MM.1S (cell line): ENCODE measurements at regions not wholly inside any gene's neighbourhood (a gene's known extent, or its start where the extent isn't known, plus 50 kb on each side); places are given as distances from the start of the nearest gene placed in this dataset.

Source experiments
- DNase-seq: peaks from one replicate; pipeline ENCODE4 v3.0.0-alpha.2; 2015
- H2AFZ ChIP-seq: fragments of 300-600 bp; sonication (generic); 2 replicates; pipeline ENCODE4 v1.6.0; 2016; ENCODE audit warnings: antibody characterized with exemption, low read length
- H3F3A ChIP-seq: fragments of 300-600 bp; sonication (generic); 2 replicates; pipeline ENCODE4 v1.6.1; 2016; ENCODE audit warnings: mild to moderate bottlenecking, antibody characterized with exemption, low read length, moderate library complexity, mixed read lengths; ENCODE audit not compliant: insufficient read depth
- H3K27ac ChIP-seq: fragments of 300-600 bp; sonication (generic); 2 replicates; pipeline ENCODE4 v1.5.1; 2016; ENCODE audit warnings: mild to moderate bottlenecking, low read length
- H3K27me3 ChIP-seq: fragments of 300-600 bp; sonication (generic); replicated peaks from 2 replicates; pipeline ENCODE4 v1.6.0; 2016; ENCODE audit warnings: low read length; ENCODE audit not compliant: insufficient read depth
- H3K36me3 ChIP-seq: fragments of 300-600 bp; sonication (generic); replicated peaks from 2 replicates; pipeline ENCODE4 v1.6.1; 2016; ENCODE audit warnings: mild to moderate bottlenecking, low read length, mixed read lengths; ENCODE audit not compliant: insufficient read depth
- H3K4me1 ChIP-seq: fragments of 300-600 bp; sonication (generic); 2 replicates; pipeline ENCODE4 v1.6.1; 2016; ENCODE audit warnings: low read length, mixed read lengths
- H3K4me2 ChIP-seq: fragments of 300-600 bp; sonication (generic); 2 replicates; pipeline ENCODE4 v1.6.0; 2016; ENCODE audit warnings: low read depth, low read length
- H3K4me3 ChIP-seq: fragments of 300-600 bp; sonication (generic); 2 replicates; pipeline ENCODE4 v1.5.1; 2016; ENCODE audit warnings: low read length, mixed read lengths
- H3K79me2 ChIP-seq: fragments of 300-600 bp; sonication (generic); 2 replicates; pipeline ENCODE4 v1.6.1; 2016; ENCODE audit warnings: mixed run types, low read length, mixed read lengths
- H3K9ac ChIP-seq: fragments of 300-600 bp; sonication (generic); 2 replicates; pipeline ENCODE4 v1.6.1; 2016; ENCODE audit warnings: low read length, mixed read lengths
- H3K9me2 ChIP-seq: fragments of 300-600 bp; sonication (generic); replicated peaks from 2 replicates; pipeline ENCODE4 v1.6.1; 2016; ENCODE audit warnings: mild to moderate bottlenecking, low read length, mixed read lengths; ENCODE audit not compliant: insufficient read depth
- H3K9me3 ChIP-seq: fragments of 300-600 bp; sonication (generic); replicated peaks from 2 replicates; pipeline ENCODE4 v1.6.1; 2016; ENCODE audit warnings: mild to moderate bottlenecking, low read length, mixed read lengths; ENCODE audit not compliant: insufficient read depth
- H4K20me1 ChIP-seq: fragments of 300-600 bp; sonication (generic); 2 replicates; pipeline ENCODE4 v1.6.1; 2016; ENCODE audit warnings: mild to moderate bottlenecking, low read length, moderate library complexity, mixed read lengths; ENCODE audit not compliant: insufficient read depth
- EZH2 ChIP-seq: fragments of 300-600 bp; sonication (generic); optimal IDR thresholded peaks from 2 replicates; pipeline ENCODE3; 2017; ENCODE audit warnings: low read depth, mild to moderate bottlenecking, antibody characterized with exemption, low read length, mixed read lengths
- EZH2phosphoT487 ChIP-seq: fragments of 300-600 bp; sonication (generic); IDR thresholded peaks from 2 replicates; pipeline ENCODE4 v1.6.1; 2018; ENCODE audit warnings: antibody characterized with exemption, low read length
- TF ChIP-seq, protein P1 (sequence below): fragments of 300-600 bp; sonication (generic); IDR thresholded peaks from 2 replicates; pipeline ENCODE4 v1.5.1; 2016; ENCODE audit warnings: antibody characterized with exemption, low read length, mixed read lengths

DNA sequence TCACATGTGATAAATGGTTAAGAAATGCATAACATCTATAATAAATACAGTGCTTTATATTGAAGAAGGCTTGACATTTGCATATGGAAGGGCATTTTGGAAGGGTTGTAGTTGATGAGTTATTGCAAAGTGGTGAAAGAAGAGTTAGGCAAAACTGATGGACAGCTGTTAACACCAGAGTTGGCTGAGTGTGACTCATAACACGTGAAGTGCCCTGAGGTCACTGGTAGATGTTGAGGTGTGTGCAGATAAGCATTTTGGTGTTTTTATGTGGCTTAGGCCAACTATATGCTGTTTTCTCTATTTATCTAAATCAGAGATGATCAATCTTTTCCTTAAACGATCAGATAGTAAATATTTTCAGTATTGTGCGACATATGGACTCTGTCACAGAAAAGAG lies 154.3 kb upstream of the KCNH7 start:
- H3K9me3 ChIP-seq = no peaks in the 10 kb centered on the region
- DNase-seq = no peak
- no peaks in the 10 kb centered on the region for H3K79me2 ChIP-seq
- no peaks in the 10 kb centered on the region for H3K36me3 ChIP-seq
- H3K4me3 ChIP-seq = no peak overlapping the region
- peaks cover 28% of the 10 kb centered on the region for H3K4me1 ChIP-seq
- H2AFZ ChIP-seq = no peak overlapping the region
- H3K27me3 ChIP-seq = no peaks in the 10 kb centered on the region
- no peak overlapping the region for H3K9ac ChIP-seq
- no peak overlapping the region for H3K27ac ChIP-seq
- no peaks in the 10 kb centered on the region; the same call in 1 of the 2 replicates for H3F3A ChIP-seq
- TF ChIP-seq EZH2 = no peak
- TF ChIP-seq, protein P1, sequence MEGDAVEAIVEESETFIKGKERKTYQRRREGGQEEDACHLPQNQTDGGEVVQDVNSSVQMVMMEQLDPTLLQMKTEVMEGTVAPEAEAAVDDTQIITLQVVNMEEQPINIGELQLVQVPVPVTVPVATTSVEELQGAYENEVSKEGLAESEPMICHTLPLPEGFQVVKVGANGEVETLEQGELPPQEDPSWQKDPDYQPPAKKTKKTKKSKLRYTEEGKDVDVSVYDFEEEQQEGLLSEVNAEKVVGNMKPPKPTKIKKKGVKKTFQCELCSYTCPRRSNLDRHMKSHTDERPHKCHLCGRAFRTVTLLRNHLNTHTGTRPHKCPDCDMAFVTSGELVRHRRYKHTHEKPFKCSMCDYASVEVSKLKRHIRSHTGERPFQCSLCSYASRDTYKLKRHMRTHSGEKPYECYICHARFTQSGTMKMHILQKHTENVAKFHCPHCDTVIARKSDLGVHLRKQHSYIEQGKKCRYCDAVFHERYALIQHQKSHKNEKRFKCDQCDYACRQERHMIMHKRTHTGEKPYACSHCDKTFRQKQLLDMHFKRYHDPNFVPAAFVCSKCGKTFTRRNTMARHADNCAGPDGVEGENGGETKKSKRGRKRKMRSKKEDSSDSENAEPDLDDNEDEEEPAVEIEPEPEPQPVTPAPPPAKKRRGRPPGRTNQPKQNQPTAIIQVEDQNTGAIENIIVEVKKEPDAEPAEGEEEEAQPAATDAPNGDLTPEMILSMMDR = no peak
- no peak for TF ChIP-seq EZH2phosphoT487
- no peaks in the 10 kb centered on the region for H4K20me1 ChIP-seq
- no peaks in the 10 kb centered on the region for H3K9me2 ChIP-seq
- H3K4me2 ChIP-seq = no peak overlapping the region

DNA sequence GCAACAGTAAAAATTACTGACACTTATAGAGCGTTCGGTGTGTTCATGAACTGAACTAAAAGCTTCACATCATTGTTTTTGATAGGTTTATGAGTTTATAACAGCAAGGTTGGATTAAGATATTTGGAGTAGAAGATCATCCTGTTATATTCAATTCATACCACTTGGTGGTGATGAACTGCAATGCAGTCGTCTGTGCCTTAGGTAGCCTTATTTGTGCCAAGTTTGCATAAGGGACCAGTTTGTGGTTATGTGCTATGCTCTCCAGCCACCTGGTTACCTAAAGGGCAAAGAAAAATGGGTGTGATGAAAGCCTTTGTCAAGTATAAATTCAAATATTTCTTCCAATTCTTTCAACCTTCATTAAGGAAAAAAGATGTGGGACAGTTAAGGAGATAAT lies 150.9 kb upstream of the KCNH7 start:
- Histone ChIP-seq H3K9ac (no peak overlapping the region), H3K9me2 (no peaks in the 10 kb centered on the region), H3K4me1 (peaks cover 24% of the 10 kb centered on the region), H3K9me3 (no peaks in the 10 kb centered on the region), H3K4me2 (no peak overlapping the region), H4K20me1 (no peaks in the 10 kb centered on the region), H3K27ac (no peak overlapping the region), H3K79me2 (no peaks in the 10 kb centered on the region), H3F3A (no peaks in the 10 kb centered on the region; the same call in 1 of the 2 replicates), H3K36me3 (no peaks in the 10 kb centered on the region), H3K27me3 (no peaks in the 10 kb centered on the region), H2AFZ (no peak overlapping the region), H3K4me3 (no peak overlapping the region)
- no peak for TF ChIP-seq EZH2
- TF ChIP-seq, protein P1 = peak; percentile 64
- no peak for TF ChIP-seq EZH2phosphoT487
- peak; percentile 85 for DNase-seq

DNA sequence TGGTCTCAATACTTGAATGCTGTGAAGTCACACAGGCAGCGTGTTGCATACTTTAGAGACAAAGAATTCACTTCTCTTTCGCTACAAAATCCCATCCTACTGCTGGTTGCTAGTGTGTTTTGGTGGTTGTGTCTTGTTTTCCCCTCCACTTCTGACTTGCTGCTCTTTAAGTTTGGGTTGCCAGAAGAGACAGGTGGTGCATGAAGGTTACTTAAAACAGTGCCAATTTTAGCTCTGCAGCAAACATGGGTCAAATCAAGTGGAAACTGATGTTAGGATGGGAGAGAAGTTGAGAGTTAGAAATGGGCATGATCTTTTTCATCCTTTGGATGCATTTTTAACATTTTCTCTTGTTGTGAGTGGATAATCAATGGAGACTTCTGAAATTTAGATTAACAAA lies 136.2 kb upstream of the KCNH7 start:
- Histone ChIP-seq H3K36me3 (no peaks in the 10 kb centered on the region), H3K4me2 (no peak overlapping the region)
- no peak for TF ChIP-seq EZH2phosphoT487
- TF ChIP-seq EZH2 = no peak
- TF ChIP-seq, protein P1 = no peak

More for the DNA sequence above, 136.2 kb upstream of the KCNH7 start:
- Histone ChIP-seq H3K9ac (no peak overlapping the region), H3K27ac (no peak overlapping the region), H3K4me1 (no peaks in the 10 kb centered on the region), H3K27me3 (no peaks in the 10 kb centered on the region), H3K79me2 (no peaks in the 10 kb centered on the region), H3F3A (no peaks in the 10 kb centered on the region), H3K9me3 (no peaks in the 10 kb centered on the region), H3K9me2 (no peaks in the 10 kb centered on the region), H4K20me1 (no peaks in the 10 kb centered on the region), H3K4me3 (no peak overlapping the region), H2AFZ (no peak overlapping the region)
- no peak for DNase-seq
